Posterior cingulate gyrus (tissue), 11 donors: ENCODE measurements at regions not wholly inside any gene's neighbourhood (a gene's known extent, or its start where the extent isn't known, plus 50 kb on each side); places are given as distances from the start of the nearest gene placed in this dataset.
"Not testable (repeated sequence)": the region's sequence is repeated elsewhere in the genome, so short reads cannot be mapped to it uniquely, and the experiment has no call there.

ENCODE experiments used
- DNase-seq, 10 donors: peaks; one replicate each; pipeline versions ENCODE4 v3.0.0 to v3.0.0-alpha.2; 2020 to 2021; ENCODE audit warnings: mixed read lengths in 3 of 10
- intact Hi-C: fragments of 100-400 bp; cut with DNase I; formaldehyde crosslinking; loops from one replicate; pipeline ENCODE4 v1.15.1; 2023

DNA sequence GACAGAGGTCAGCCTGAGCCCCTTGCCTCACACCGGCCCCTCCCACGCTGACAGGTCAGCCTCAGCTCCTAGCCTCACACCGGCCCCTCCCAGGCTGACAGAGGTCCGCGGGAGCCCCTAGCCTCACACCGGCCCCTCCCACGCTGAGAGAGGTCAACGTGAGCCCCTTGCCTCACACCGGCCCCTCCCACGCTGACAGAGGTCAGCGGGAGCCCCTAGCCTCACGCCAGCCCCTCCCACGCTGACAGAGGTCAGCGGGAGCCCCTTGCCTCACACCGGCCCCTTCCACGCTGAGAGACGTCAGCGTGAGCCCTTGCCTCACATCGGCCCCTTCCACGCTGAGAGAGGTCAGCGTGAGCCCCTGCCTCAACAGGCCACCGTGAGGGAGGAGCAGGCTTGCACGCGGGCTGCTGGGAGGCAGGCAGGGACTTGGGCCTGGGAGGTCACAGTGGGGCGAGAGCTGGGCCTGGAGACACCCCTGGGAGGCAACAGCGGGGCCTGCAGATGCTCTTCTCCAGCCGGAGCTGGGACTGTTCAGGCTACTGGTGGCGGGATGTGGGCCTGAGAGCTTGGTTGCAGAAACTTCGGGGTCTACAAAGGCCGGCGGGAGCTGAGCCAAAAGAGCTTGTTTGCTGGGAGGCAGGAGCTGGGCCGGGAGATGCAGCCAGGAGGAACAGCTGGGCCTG, 356.4 kb downstream of the ZNF37A start:
- intact Hi-C loops = not testable (repeated sequence)

DNA sequence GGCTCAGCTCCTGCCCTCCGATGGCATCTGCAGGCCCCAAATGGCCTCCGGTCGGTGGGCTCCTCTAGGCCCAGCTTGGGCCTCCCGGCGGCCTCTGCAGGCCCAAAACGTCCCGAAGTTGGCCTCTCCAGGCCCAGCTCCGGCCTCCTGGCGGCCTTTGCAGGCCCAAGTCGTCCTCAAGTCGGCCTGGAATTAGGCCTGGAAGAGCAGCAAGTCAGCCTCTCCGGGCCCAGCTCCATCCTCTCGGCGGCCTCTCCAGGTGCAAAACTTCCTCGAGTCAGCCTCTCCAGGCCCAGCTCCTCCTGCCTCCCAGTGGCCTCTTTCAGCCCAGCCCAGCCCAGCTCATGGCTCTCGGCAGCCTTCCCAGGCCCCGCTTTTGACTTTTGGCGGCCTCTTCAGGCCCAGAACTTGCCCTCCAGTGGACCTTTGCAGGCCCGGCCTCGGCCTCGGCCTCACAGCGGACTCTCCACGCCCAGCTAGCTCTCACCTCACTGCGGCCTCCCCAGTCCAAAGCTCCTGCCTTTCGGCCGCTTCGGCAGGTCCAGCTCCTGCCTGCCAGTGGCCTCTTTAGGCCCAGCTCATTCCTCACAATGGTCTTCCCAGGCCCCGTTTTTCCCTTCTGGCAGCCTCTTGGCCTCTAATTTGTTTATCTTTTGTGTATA, 357.3 kb downstream of the ZNF37A start:
- intact Hi-C loops = not testable (repeated sequence)
- DNase-seq = peak in 3 of 10 donors; percentile 42 to 70 (median 47)

More for the DNA sequence above, 356.4 kb downstream of the ZNF37A start:
- peak in 3 of 10 donors; percentile 52 to 69 (median 64) for DNase-seq
